ENCODE measurements at regions not wholly inside any gene's neighbourhood (a gene's known extent, or its start where the extent isn't known, plus 50 kb on each side); places are given as distances from the start of the nearest gene placed in this dataset.
A peak's percentile ranks its signal among the peaks of the same experiment; 100 is the strongest.

DNA sequence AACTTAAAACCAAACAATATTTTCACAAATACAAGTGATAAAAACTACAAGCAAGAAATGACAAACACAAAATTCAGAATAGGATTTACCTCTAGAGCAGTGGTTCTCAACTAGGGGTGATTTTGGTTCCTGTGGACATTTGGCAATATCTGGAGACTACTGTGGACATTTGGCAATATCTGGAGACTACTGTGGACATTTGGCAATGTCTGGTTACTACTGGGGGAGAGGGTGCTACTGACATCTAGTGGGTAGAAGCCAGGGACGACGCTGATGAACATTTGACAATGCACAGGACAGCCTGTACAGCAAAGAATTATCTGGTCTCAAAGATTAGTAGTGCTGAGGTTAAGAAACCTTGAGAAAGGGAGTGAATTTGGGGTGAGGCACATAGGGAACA lies 169.8 kb downstream of the CLCN4 start:
- Histone ChIP-seq H3K9me3 (no peaks in the 10 kb centered on the region), H3K4me3 (no peak overlapping the region), H3K36me3 (no peaks in the 10 kb centered on the region), H3K4me1 (no peaks in the 10 kb centered on the region), H3K27me3 (no peaks in the 10 kb centered on the region), H3K27ac (no peak overlapping the region)
- TF ChIP-seq, protein P1, sequence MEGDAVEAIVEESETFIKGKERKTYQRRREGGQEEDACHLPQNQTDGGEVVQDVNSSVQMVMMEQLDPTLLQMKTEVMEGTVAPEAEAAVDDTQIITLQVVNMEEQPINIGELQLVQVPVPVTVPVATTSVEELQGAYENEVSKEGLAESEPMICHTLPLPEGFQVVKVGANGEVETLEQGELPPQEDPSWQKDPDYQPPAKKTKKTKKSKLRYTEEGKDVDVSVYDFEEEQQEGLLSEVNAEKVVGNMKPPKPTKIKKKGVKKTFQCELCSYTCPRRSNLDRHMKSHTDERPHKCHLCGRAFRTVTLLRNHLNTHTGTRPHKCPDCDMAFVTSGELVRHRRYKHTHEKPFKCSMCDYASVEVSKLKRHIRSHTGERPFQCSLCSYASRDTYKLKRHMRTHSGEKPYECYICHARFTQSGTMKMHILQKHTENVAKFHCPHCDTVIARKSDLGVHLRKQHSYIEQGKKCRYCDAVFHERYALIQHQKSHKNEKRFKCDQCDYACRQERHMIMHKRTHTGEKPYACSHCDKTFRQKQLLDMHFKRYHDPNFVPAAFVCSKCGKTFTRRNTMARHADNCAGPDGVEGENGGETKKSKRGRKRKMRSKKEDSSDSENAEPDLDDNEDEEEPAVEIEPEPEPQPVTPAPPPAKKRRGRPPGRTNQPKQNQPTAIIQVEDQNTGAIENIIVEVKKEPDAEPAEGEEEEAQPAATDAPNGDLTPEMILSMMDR (IDR thresholded peaks at IDR 0.05) = peak in 1 of 5 experiments; percentile 13
- TF ChIP-seq EP300 (IDR thresholded peaks at IDR 0.05) (no peak), POLR2A (IDR thresholded peaks at IDR 0.05) (no peak)
- no peak for DNase-seq (ENCODE audit: low spot score in 2 of 2)
- WGBS, 2 donors = 36 to 64% methylated on average over 2 of the region's 2 CpGs

DNA sequence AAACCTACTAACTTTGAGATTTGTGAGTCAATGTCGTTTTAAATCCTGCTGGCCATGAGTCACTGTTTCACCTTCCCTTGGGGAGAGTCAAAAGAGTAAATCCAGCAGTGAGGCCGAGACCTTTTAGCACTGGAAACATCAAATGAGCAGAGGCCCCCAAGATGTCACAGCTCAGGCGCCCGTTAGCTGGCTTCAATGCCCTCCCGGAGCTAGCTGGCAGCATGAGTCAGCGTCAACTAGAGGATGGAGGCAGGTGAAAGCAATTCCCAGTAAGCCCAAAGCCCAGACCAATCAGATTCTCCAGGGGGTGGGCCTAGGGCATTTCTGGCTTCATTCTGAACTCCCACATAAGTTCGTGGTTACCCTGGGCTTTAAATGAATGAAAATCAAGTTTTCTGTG lies 170.9 kb downstream of the CLCN4 start:
- 52 to 75% methylated on average over 6 to 7 of the region's 7 CpGs for WGBS, 2 donors
- no peaks in the 10 kb centered on the region for H3K36me3 ChIP-seq
- H3K27me3 ChIP-seq = no peaks in the 10 kb centered on the region
- H3K27ac ChIP-seq = no peak overlapping the region
- H3K9me3 ChIP-seq = no peaks in the 10 kb centered on the region
- no peaks in the 10 kb centered on the region for H3K4me1 ChIP-seq
- no peak for DNase-seq (ENCODE audit: low spot score in 2 of 2)
- TF ChIP-seq EP300 (IDR thresholded peaks at IDR 0.05) = no peak
- TF ChIP-seq, protein P1 (IDR thresholded peaks at IDR 0.05) = no peak
- no peak overlapping the region for H3K4me3 ChIP-seq

GRCh38 chrX:10329984-10330383 lies 173.2 kb downstream of the CLCN4 start:
- Histone ChIP-seq H3K4me3 (no peak overlapping the region), H3K27ac (no peak overlapping the region), H3K27me3 (no peaks in the 10 kb centered on the region), H3K9me3 (no peaks in the 10 kb centered on the region), H3K4me1 (no peaks in the 10 kb centered on the region), H3K36me3 (no peaks in the 10 kb centered on the region)
- WGBS, 2 donors = 78 to 100% methylated on average over 3 to 6 of the region's 7 CpGs
- TF ChIP-seq POLR2A (IDR thresholded peaks at IDR 0.05) (no peak), EP300 (IDR thresholded peaks at IDR 0.05) (no peak)
- TF ChIP-seq, protein P1 (IDR thresholded peaks at IDR 0.05) = no peak
- no peak for DNase-seq (ENCODE audit: low spot score in 2 of 2)

- WGBS, 2 donors = 72 to 75% methylated on average over 5 of the region's 5 CpGs
- H3K4me1 ChIP-seq = no peaks in the 10 kb centered on the region
Measured at GRCh38 chrX:10341309-10341708, 184.5 kb downstream of the CLCN4 start.

GRCh38 chrX:10350221-10350620 lies 193.4 kb downstream of the CLCN4 start:
- no peaks in the 10 kb centered on the region for H3K27me3 ChIP-seq
- H3K27ac ChIP-seq = no peak overlapping the region
- no peak overlapping the region for H3K4me3 ChIP-seq
- H3K36me3 ChIP-seq = no peaks in the 10 kb centered on the region
- TF ChIP-seq, protein P1 (IDR thresholded peaks at IDR 0.05) = no peak
- TF ChIP-seq POLR2A (IDR thresholded peaks at IDR 0.05) (no peak), EP300 (IDR thresholded peaks at IDR 0.05) (no peak)
- no peak for DNase-seq (ENCODE audit: low spot score in 2 of 2)
- H3K4me1 ChIP-seq = no peaks in the 10 kb centered on the region
- H3K9me3 ChIP-seq = no peaks in the 10 kb centered on the region

More at GRCh38 chrX:10341309-10341708, 184.5 kb downstream of the CLCN4 start:
- no peak overlapping the region for H3K27ac ChIP-seq
- DNase-seq (ENCODE audit: low spot score in 2 of 2) = no peak
- H3K36me3 ChIP-seq = no peaks in the 10 kb centered on the region
- H3K9me3 ChIP-seq = no peaks in the 10 kb centered on the region
- H3K4me3 ChIP-seq = no peak overlapping the region
- no peaks in the 10 kb centered on the region for H3K27me3 ChIP-seq
- TF ChIP-seq EP300 (IDR thresholded peaks at IDR 0.05) (no peak), POLR2A (IDR thresholded peaks at IDR 0.05) (no peak)
- TF ChIP-seq, protein P1 (IDR thresholded peaks at IDR 0.05) = no peak

Measured in tibial nerve (tissue), 4 donors.